ENCODE measurements at regions not wholly inside any gene's neighbourhood (a gene's known extent, or its start where the extent isn't known, plus 50 kb on each side); places are given as distances from the start of the nearest gene placed in this dataset.

DNA sequence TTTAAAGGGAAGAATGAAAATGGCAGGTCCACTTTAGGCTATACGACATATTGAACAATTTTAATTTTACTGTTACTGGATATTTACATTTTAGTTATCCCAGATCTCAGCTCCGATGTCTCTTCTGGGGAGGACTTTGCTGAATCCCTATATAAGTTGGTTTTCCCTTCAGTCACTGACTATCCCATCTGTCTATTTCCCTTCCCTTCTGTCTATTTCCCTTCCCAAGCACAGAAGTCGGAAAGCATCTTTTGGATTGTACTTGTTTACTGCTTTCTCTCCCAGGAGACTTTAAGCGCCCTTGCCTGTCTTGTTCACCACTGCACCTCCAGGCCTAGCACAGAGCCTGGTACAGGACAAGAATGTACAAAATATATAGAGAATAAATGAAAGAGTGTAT is 165.8 kb upstream of the SALL4 start:
- TF ChIP-seq PPARA (CRISPR knock-in tag; IDR thresholded peaks at IDR 0.05; ENCODE audit: borderline replicate concordance) (no peak), ESRRG (CRISPR knock-in tag; IDR thresholded peaks at IDR 0.05) (no peak), ZNF8 (CRISPR knock-in tag; IDR thresholded peaks at IDR 0.05) (no peak), ZC3H10 (CRISPR knock-in tag; IDR thresholded peaks at IDR 0.05) (no peak), ZFP3 (CRISPR knock-in tag; IDR thresholded peaks at IDR 0.05) (no peak), GLIS3 (CRISPR knock-in tag; IDR thresholded peaks at IDR 0.05) (no peak), SNAI2 (CRISPR knock-in tag; IDR thresholded peaks at IDR 0.05) (no peak), ZNF70 (CRISPR knock-in tag; IDR thresholded peaks at IDR 0.05) (no peak), CSDC2 (CRISPR knock-in tag; IDR thresholded peaks at IDR 0.05) (no peak), ZFP30 (CRISPR knock-in tag; IDR thresholded peaks at IDR 0.05) (no peak), TCF4 (CRISPR knock-in tag; IDR thresholded peaks at IDR 0.05; ENCODE audit: borderline replicate concordance) (no peak)
- TF ChIP-seq, protein P1, sequence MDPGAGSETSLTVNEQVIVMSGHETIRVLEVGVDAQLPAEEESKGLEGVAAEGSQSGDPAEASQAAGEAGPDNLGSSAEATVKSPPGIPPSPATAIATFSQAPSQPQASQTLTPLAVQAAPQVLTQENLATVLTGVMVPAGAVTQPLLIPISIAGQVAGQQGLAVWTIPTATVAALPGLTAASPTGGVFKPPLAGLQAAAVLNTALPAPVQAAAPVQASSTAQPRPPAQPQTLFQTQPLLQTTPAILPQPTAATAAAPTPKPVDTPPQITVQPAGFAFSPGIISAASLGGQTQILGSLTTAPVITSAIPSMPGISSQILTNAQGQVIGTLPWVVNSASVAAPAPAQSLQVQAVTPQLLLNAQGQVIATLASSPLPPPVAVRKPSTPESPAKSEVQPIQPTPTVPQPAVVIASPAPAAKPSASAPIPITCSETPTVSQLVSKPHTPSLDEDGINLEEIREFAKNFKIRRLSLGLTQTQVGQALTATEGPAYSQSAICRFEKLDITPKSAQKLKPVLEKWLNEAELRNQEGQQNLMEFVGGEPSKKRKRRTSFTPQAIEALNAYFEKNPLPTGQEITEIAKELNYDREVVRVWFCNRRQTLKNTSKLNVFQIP (CRISPR knock-in tag; IDR thresholded peaks at IDR 0.05; ENCODE audit: borderline replicate concordance, low read depth), result no peak
- no peak for ATAC-seq

DNA sequence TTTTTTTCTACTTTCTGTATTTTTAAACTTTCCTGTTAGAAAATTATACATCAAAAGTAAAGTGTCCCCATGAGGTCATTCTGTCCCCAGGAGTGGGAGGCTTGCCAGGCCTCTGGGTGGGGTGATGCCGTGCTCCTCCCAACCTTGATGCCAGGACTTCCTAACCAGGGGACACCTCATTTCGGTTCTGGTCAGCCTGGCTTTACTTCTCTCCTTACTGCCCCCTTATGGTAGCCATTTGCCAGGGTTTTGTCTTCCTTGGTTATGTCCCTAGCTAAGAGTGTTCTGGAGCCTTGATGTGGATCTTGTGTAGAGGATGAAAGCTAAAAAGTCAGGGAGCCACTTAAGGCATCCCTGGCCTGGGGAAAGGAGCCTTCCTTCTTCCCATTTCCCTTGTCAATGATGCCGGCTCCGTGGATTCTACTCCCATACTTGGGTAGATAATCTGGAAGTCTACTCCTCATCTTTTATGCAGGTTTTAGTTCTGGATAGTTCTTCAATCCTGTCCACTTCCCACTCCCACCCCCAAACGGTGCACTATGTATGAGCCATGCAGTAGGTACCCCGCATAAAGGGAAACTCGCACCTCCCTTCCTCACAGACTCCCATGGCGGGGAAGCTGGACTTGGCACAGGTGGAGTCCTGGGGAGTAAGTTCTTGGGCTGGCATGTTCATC is 164.1 kb upstream of the SALL4 start:
- peak; percentile 97 for ATAC-seq
- TF ChIP-seq PPARA (CRISPR knock-in tag; IDR thresholded peaks at IDR 0.05; ENCODE audit: borderline replicate concordance), result no peak
- TF ChIP-seq ZC3H10 (CRISPR knock-in tag; IDR thresholded peaks at IDR 0.05), result no peak
- TF ChIP-seq CSDC2 (CRISPR knock-in tag; IDR thresholded peaks at IDR 0.05), result no peak
- no peak for TF ChIP-seq ZFP3 (CRISPR knock-in tag; IDR thresholded peaks at IDR 0.05)
- no peak for TF ChIP-seq OSR1 (CRISPR knock-in tag; IDR thresholded peaks at IDR 0.05)
- TF ChIP-seq BACH2 (CRISPR knock-in tag; IDR thresholded peaks at IDR 0.05; ENCODE audit: borderline replicate concordance), result no peak
- TF ChIP-seq ZNF8 (CRISPR knock-in tag; IDR thresholded peaks at IDR 0.05), result no peak
- no peak for TF ChIP-seq CREB5 (CRISPR knock-in tag; IDR thresholded peaks at IDR 0.05; ENCODE audit: low read depth)

DNA sequence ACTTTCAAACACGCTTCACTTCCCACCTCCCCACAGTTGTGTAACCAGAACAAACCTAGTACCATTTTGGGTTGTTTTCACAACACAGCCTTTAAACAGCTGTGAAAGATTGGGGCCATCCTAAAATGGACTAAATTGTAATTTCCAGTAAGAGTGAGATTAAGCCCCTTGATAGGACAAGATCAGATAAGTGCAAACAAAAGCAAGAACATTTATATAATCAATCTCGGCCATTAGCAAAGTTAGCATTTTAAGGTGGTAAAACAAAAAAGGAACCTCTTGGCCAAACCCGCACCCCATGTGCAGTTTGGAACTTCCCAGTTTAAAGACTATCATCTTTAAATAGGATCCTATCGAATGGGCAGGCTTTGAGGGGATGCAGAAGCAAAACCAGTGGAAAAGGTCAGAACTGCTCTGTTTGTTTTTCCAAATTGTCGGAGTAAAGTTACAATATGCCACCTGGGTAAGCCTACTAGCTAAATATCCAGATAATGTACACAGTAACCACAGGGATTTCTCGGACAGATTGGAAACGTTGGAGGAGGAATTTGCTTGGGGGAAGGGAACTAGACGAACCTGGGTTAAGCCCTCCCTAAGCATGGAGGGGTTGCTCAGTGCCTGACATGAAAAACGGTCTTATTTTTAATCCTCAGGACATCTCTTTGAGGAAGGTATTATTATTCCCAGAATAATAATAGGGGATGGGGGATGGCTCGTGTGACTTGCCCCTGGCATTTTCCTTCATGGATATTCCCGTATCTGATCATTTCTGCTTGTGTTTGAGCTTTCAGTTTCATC is 159.8 kb upstream of the SALL4 start:
- no peak for ATAC-seq
- no peak for TF ChIP-seq RARB (CRISPR knock-in tag; IDR thresholded peaks at IDR 0.05)
- no peak for TF ChIP-seq ZNF70 (CRISPR knock-in tag; IDR thresholded peaks at IDR 0.05)
- no peak for TF ChIP-seq CSDC2 (CRISPR knock-in tag; IDR thresholded peaks at IDR 0.05)
- TF ChIP-seq BACH2 (CRISPR knock-in tag; IDR thresholded peaks at IDR 0.05; ENCODE audit: borderline replicate concordance), result no peak
- TF ChIP-seq ISL1 (CRISPR knock-in tag; IDR thresholded peaks at IDR 0.05), result no peak
- no peak for TF ChIP-seq ESRRG (CRISPR knock-in tag; IDR thresholded peaks at IDR 0.05)
- no peak for TF ChIP-seq ZFP30 (CRISPR knock-in tag; IDR thresholded peaks at IDR 0.05)
- no peak for TF ChIP-seq GLIS3 (CRISPR knock-in tag; IDR thresholded peaks at IDR 0.05)
- TF ChIP-seq CREB5 (CRISPR knock-in tag; IDR thresholded peaks at IDR 0.05; ENCODE audit: low read depth), result no peak
- no peak for TF ChIP-seq TSHZ2 (CRISPR knock-in tag; IDR thresholded peaks at IDR 0.05)

GRCh38 chr20:51960047-51960675 is 157.8 kb upstream of the SALL4 start:
- no peak for ATAC-seq
- TF ChIP-seq ZFP3 (CRISPR knock-in tag; IDR thresholded peaks at IDR 0.05) (no peak), TSHZ2 (CRISPR knock-in tag; IDR thresholded peaks at IDR 0.05) (no peak), CSDC2 (CRISPR knock-in tag; IDR thresholded peaks at IDR 0.05) (no peak), CSRNP3 (CRISPR knock-in tag; IDR thresholded peaks at IDR 0.05) (no peak), ZNF565 (CRISPR knock-in tag; conservative IDR thresholded peaks at IDR 0.05; ENCODE audit: low read depth) (no peak), OSR1 (CRISPR knock-in tag; IDR thresholded peaks at IDR 0.05) (no peak), SNAI2 (CRISPR knock-in tag; IDR thresholded peaks at IDR 0.05) (no peak), ESRRG (CRISPR knock-in tag; IDR thresholded peaks at IDR 0.05) (no peak), BACH2 (CRISPR knock-in tag; IDR thresholded peaks at IDR 0.05; ENCODE audit: borderline replicate concordance) (no peak), TOX (CRISPR knock-in tag; IDR thresholded peaks at IDR 0.05; ENCODE audit: borderline replicate concordance) (no peak), ZNF8 (CRISPR knock-in tag; IDR thresholded peaks at IDR 0.05) (no peak), RARB (CRISPR knock-in tag; IDR thresholded peaks at IDR 0.05) (no peak), ZFP30 (CRISPR knock-in tag; IDR thresholded peaks at IDR 0.05) (no peak)

All from SK-N-SH treated with all-trans-retinoic acid at 6 μM for 48 hours (cell line).